ENCODE measurements at regions not wholly inside any gene's neighbourhood (a gene's known extent, or its start where the extent isn't known, plus 50 kb on each side); places are given as distances from the start of the nearest gene placed in this dataset.

DNA sequence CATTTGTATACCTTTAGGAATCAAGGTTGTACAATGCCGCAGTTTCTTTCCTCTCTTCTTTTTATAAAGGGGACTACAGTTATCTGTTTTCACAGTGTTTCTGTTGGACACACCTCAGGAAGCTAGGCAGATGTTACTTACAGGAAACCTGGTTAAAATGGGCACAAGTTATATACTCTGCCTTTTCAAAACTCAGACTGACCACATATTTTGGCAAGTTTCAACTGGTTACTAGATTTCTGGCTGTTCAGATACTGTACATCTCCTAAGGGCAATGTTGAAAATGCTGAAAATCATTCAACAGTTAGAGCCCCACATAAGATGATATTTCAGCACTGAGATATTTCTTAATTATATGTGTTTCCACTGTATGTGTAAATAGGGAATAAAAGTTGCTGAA, 92.5 kb upstream of the SLC35B3 start:
- intact Hi-C loops (cut with DNase I, micrococcal nuclease): no loop called here
- peaks cover 2% of the 10 kb centered on the region for H3K27me3 Mint-ChIP-seq
- no peaks in the 10 kb centered on the region for H3K4me1 Mint-ChIP-seq
- CTCF ChIA-PET: no interaction called here
- no peaks in the 10 kb centered on the region for H3K36me3 Mint-ChIP-seq (ENCODE audit: low read depth)
- no peak overlapping the region for H3K27ac Mint-ChIP-seq
- ATAC-seq: no peak
- no peak overlapping the region for H3K4me3 Mint-ChIP-seq
- POLR2A ChIA-PET: no interaction called here
- no peaks in the 10 kb centered on the region for H3K9me3 Mint-ChIP-seq (ENCODE audit: low read depth)
- DNase-seq: no peak

GRCh38 chr6:8526624-8527023, 91.3 kb upstream of the SLC35B3 start:
- ChIA-PET CTCF (no interaction called here), POLR2A (no interaction called here)
- intact Hi-C loops (cut with DNase I, micrococcal nuclease): no loop called here
- ATAC-seq: no peak
- Mint-ChIP-seq H3K4me1 (no peaks in the 10 kb centered on the region), H3K27me3 (peaks cover 2% of the 10 kb centered on the region), H3K9me3 (ENCODE audit: low read depth) (no peaks in the 10 kb centered on the region), H3K4me3 (no peak overlapping the region), H3K36me3 (ENCODE audit: low read depth) (no peaks in the 10 kb centered on the region), H3K27ac (no peak overlapping the region)
- no peak for DNase-seq

- Mint-ChIP-seq H3K36me3 (ENCODE audit: low read depth) (no peaks in the 10 kb centered on the region), H3K27ac (no peak overlapping the region), H3K27me3 (no peaks in the 10 kb centered on the region), H3K4me1 (no peaks in the 10 kb centered on the region), H3K9me3 (ENCODE audit: low read depth) (no peaks in the 10 kb centered on the region), H3K4me3 (no peak overlapping the region)
- POLR2A ChIA-PET: no interaction called here
- no peak for DNase-seq
- intact Hi-C loops (cut with DNase I, micrococcal nuclease): no loop called here
- CTCF ChIA-PET: interaction anchor here (1.1 kb wide), 1 partner anchor 21 kb away, joined by 3 read pairs; no protein-coding TSS in a partner anchor
- no peak for ATAC-seq
These were observed 90.0 kb upstream of the SLC35B3 start for GRCh38 chr6:8525370-8525769.

DNA sequence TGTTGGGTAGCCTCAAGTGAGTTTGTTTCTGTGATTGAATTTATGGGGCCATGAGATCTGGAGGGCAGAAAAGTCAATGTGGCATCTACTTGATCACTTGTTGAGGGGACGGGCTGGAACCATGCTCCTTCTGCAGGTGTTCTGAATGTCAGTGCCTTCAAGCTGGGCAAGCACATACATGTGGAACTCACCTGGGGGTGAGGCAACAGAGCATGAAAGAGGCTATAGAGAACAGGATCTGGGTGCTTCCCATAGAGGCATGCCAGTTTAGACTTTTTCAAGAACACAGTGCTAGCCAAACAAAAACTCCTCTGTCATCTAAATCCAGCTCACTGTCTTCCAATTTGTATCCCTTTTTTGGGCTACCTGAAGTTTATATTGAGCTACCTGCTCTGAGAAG, 77.8 kb upstream of the SLC35B3 start:
- ChIA-PET POLR2A (no interaction called here), CTCF (no interaction called here)
- H3K4me1 Mint-ChIP-seq: no peaks in the 10 kb centered on the region
- no peak for DNase-seq
- no peaks in the 10 kb centered on the region for H3K36me3 Mint-ChIP-seq (ENCODE audit: low read depth)
- H3K27ac Mint-ChIP-seq: no peak overlapping the region
- H3K4me3 Mint-ChIP-seq: no peak overlapping the region
- no peak for ATAC-seq
- peaks cover 1% of the 10 kb centered on the region for H3K9me3 Mint-ChIP-seq (ENCODE audit: low read depth)
- peaks cover 6% of the 10 kb centered on the region for H3K27me3 Mint-ChIP-seq
- intact Hi-C loops (cut with DNase I, micrococcal nuclease): no loop called here

GRCh38 chr6:8507286-8507685, 71.9 kb upstream of the SLC35B3 start:
- CTCF ChIA-PET: interaction anchor here (0.5 kb wide), 1 partner anchor 161 kb away, joined by 3 read pairs; no protein-coding TSS in a partner anchor
- Mint-ChIP-seq H3K27me3 (peaks cover 9% of the 10 kb centered on the region), H3K36me3 (ENCODE audit: low read depth) (no peaks in the 10 kb centered on the region), H3K4me3 (no peak overlapping the region), H3K27ac (no peak overlapping the region), H3K9me3 (ENCODE audit: low read depth) (no peaks in the 10 kb centered on the region), H3K4me1 (no peaks in the 10 kb centered on the region)
- intact Hi-C loops (cut with DNase I, micrococcal nuclease): no loop called here
- DNase-seq (no peak), ATAC-seq (no peak)
- POLR2A ChIA-PET: no interaction called here

DNA sequence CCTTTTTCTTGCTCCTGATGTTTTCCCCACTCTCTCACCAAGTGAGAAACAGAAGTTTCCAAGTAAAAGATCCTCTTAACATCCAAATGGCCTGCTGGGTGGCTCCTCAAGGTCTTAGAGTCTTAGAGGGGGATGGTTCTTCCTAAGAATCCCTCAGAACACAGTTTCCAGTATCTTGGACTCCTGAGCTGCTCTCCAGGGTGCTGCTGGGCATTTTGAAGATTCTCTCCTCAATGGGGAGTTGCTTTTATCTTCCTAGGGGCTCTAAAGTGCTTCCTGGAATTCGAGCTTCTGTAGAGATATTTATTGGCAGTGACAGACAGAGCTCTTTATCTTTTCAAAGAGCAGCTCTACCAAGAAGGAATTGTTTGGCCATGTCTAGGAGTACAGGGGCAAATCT, 70.8 kb upstream of the SLC35B3 start:
- Mint-ChIP-seq H3K4me3 (no peak overlapping the region), H3K36me3 (ENCODE audit: low read depth) (no peaks in the 10 kb centered on the region), H3K4me1 (no peaks in the 10 kb centered on the region), H3K27me3 (peaks cover 7% of the 10 kb centered on the region), H3K9me3 (ENCODE audit: low read depth) (no peaks in the 10 kb centered on the region), H3K27ac (no peak overlapping the region)
- ChIA-PET POLR2A (no interaction called here), CTCF (interaction anchor here (1.0 kb wide), 1 partner anchor 56 kb away, joined by 3 read pairs; no protein-coding TSS in a partner anchor)
- ATAC-seq (no peak), DNase-seq (no peak)
- intact Hi-C loops (cut with DNase I, micrococcal nuclease): no loop called here

DNA sequence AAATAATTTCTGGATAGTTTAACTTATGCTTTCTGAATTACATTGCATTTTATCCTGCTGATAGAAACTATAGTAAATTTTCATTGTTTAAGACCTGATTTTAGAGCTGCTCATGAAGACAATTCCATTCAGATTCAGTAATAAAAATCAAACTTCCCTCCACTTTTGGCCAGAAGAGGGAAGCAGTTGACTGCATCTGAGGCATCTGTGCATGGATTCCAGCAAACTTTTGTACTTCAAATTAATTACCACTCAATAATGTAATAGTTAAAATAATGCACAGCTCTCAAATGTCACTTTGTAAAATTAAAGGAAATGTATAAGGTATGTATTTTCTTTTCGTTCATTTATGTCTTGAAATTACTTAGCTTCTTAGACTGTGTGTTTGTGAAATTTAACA, 64.2 kb upstream of the SLC35B3 start:
- CTCF ChIA-PET: no interaction called here
- ATAC-seq: no peak
- POLR2A ChIA-PET: no interaction called here
- no peak overlapping the region for H3K27ac Mint-ChIP-seq
- intact Hi-C loops (cut with DNase I, micrococcal nuclease): no loop called here
- H3K9me3 Mint-ChIP-seq (ENCODE audit: low read depth): peaks cover 5% of the 10 kb centered on the region
- peaks cover 4% of the 10 kb centered on the region for H3K27me3 Mint-ChIP-seq
- no peaks in the 10 kb centered on the region for H3K36me3 Mint-ChIP-seq (ENCODE audit: low read depth)
- no peaks in the 10 kb centered on the region for H3K4me1 Mint-ChIP-seq
- no peak for DNase-seq
- H3K4me3 Mint-ChIP-seq: no peak overlapping the region

GRCh38 chr6:8494730-8495129, 59.4 kb upstream of the SLC35B3 start:
- no peak for DNase-seq
- intact Hi-C loops (cut with DNase I, micrococcal nuclease): no loop called here
- Mint-ChIP-seq H3K4me1 (no peaks in the 10 kb centered on the region), H3K27ac (no peak overlapping the region), H3K36me3 (ENCODE audit: low read depth) (no peaks in the 10 kb centered on the region), H3K9me3 (ENCODE audit: low read depth) (peaks cover 5% of the 10 kb centered on the region), H3K27me3 (peaks cover 2% of the 10 kb centered on the region), H3K4me3 (no peak overlapping the region)
- POLR2A ChIA-PET: no interaction called here
- ATAC-seq: no peak
- CTCF ChIA-PET: no interaction called here

DNA sequence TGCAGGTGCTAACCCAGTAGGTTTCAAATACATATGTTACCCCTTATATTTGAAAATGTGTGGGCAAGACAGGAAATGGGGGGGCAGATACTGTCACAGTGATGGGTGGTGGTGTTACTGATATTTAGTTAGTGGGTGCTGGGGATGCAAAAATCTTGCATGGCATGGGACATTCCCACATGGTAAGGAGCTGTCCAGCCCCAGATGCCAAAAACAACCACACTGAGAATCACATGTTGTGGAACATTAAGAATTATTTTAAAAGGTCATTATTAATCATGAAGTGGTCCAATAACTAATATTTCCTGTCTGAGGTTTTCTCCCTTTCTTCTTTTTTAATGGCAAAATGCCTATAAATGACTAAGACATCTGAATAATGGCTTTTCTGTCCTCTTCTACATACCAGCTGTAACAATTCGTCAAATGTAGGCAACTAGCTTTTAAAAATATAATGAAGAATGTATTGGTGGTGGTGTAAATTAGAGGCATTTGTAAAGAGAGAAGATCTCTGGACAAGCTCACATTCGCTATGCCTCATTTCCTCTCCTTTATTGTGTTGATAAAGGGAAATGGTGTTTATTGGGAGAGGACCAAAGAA, 57.3 kb upstream of the SLC35B3 start:
- Mint-ChIP-seq H3K4me3 (no peak overlapping the region), H3K27ac (no peak overlapping the region), H3K36me3 (ENCODE audit: low read depth) (no peaks in the 10 kb centered on the region), H3K27me3 (peaks cover 2% of the 10 kb centered on the region), H3K4me1 (no peaks in the 10 kb centered on the region), H3K9me3 (ENCODE audit: low read depth) (peaks cover 2% of the 10 kb centered on the region)
- ChIA-PET CTCF (no interaction called here), POLR2A (no interaction called here)
- intact Hi-C loops (cut with DNase I, micrococcal nuclease): no loop called here
- ATAC-seq (no peak), DNase-seq (no peak)
